H1 (cell line): ENCODE measurements at regions not wholly inside any gene's neighbourhood (a gene's known extent, or its start where the extent isn't known, plus 50 kb on each side); places are given as distances from the start of the nearest gene placed in this dataset.

Experiments used
- GABPA ChIP-seq: IDR thresholded peaks from 2 replicates; pipeline ENCODE4 v1.6.1; 2011; ENCODE audit warnings: mild to moderate bottlenecking, low read length, moderate library complexity, borderline replicate concordance; ENCODE audit not compliant: insufficient read depth
- KDM5A ChIP-seq: fragments of 200-600 bp; IDR thresholded peaks from 2 replicates; pipeline ENCODE4 v1.7.1; 2012; ENCODE audit warnings: mild to moderate bottlenecking, low read length, inconsistent platforms, mixed read lengths
- RBBP5 ChIP-seq: IDR thresholded peaks from 2 replicates; pipeline ENCODE4 v1.7.1; 2012; ENCODE audit warnings: low read depth, mild to moderate bottlenecking, inconsistent platforms, low read length, moderate library complexity, borderline replicate concordance
- RFX5 ChIP-seq: IDR thresholded peaks from 2 replicates; pipeline ENCODE4 v1.6.1; 2011; ENCODE audit warnings: low read depth, low read length, improper control_type of control experiment, borderline replicate concordance
- RNF2 ChIP-seq: fragments of 200-900, 300-1000 bp; sonication (generic); IDR thresholded peaks from 2 replicates; pipeline ENCODE4 v1.7.1; 2016; ENCODE audit warnings: borderline replicate concordance, low read depth, mild to moderate bottlenecking, antibody characterized with exemption, low read length; ENCODE audit not compliant: poor library complexity, severe bottlenecking; ENCODE audit errors: missing control alignments
- TF ChIP-seq, protein P1 (sequence below): IDR thresholded peaks from 2 replicates; pipeline ENCODE4 v1.6.1; 2012; ENCODE audit warnings: low read length, inconsistent platforms

DNA sequence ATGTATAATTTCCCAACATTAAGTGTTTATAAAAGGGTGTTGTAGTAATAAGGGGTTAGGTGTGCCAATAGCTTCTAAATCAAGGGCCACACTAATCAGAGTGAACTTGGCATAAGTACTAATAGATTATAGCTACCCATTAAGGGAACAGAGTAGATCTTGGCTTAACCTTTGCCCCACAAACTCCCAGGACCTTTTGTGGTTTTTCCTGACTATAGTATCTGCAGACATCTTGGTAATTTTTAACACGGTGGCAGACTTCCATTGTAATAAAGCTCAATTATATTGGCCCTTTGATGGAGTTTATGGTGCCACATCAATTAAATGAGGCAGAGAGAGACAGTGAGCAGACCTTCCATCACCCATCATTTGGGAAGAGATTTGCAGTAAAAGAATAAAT lies 358.5 kb upstream of the HNRNPA3 start (continued):
- TF ChIP-seq GABPA (no peak), KDM5A (no peak), RFX5 (no peak), RNF2 (no peak), RBBP5 (no peak)
- TF ChIP-seq, protein P1, sequence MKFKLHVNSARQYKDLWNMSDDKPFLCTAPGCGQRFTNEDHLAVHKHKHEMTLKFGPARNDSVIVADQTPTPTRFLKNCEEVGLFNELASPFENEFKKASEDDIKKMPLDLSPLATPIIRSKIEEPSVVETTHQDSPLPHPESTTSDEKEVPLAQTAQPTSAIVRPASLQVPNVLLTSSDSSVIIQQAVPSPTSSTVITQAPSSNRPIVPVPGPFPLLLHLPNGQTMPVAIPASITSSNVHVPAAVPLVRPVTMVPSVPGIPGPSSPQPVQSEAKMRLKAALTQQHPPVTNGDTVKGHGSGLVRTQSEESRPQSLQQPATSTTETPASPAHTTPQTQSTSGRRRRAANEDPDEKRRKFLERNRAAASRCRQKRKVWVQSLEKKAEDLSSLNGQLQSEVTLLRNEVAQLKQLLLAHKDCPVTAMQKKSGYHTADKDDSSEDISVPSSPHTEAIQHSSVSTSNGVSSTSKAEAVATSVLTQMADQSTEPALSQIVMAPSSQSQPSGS, result no peak
